ENCODE measurements at regions not wholly inside any gene's neighbourhood (a gene's known extent, or its start where the extent isn't known, plus 50 kb on each side); places are given as distances from the start of the nearest gene placed in this dataset.

- Histone ChIP-seq H3K4me1 (ENCODE audit: control insufficient read depth, insufficient read depth, low read length) (peaks cover 6% of the 10 kb centered on the region; the same call in 1 of the 2 replicates), H2AFZ (ENCODE audit: control insufficient read depth, low read depth, low read length) (no peak overlapping the region), H3K27ac (ENCODE audit: control insufficient read depth, insufficient read depth) (no peak overlapping the region), H3K36me3 (ENCODE audit: control insufficient read depth in 2 of 2, insufficient read depth in 2 of 2, low read length in 1 of 2) (no peaks in the 10 kb centered on the region), H3K27me3 (replicated peaks in 1 of 2; ENCODE audit: control insufficient read depth in 2 of 2, insufficient read depth in 2 of 2, low read length in 1 of 2) (no peaks in the 10 kb centered on the region; a peak in 1 of 4 replicates), H4K20me1 (ENCODE audit: control insufficient read depth, insufficient read depth) (no peaks in the 10 kb centered on the region; the same call in 1 of the 2 replicates), H3K9ac (ENCODE audit: control insufficient read depth, insufficient read depth, low read length) (no peak overlapping the region), H3K4me3 (no peak overlapping the region), H3K79me2 (ENCODE audit: control insufficient read depth, insufficient read depth, low read length) (no peaks in the 10 kb centered on the region), H3K4me2 (ENCODE audit: control insufficient read depth, insufficient read depth) (no peak overlapping the region), H3K9me3 (replicated peaks; ENCODE audit: control insufficient read depth, insufficient read depth, low read length) (no peaks in the 10 kb centered on the region; the same call in 2 of the 3 replicates)
- ATAC-seq, result no peak
- 41% methylated on average over 7 of the region's 7 CpGs for WGBS (ENCODE audit: insufficient coverage, insufficient replicate concordance, low lambda C conversion rate, missing lambda C conversion rate)
- RAD21 ChIA-PET (ENCODE audit: unreplicated experiment), result no interaction called here
- POLR2A ChIA-PET, result no interaction called here
- in situ Hi-C loops (cut with MboI) (no loop called here), intact Hi-C loops (cut with micrococcal nuclease; ENCODE audit: unreplicated experiment) (no loop called here)
- BruUV-seq (replicated peaks), result no TSS peak
- CTCF ChIA-PET, result no interaction called here
- no peak for FAIRE-seq
- no peak for DNase-seq (ENCODE audit: low read depth, low spot score)
- TF ChIP-seq SMC3 (IDR thresholded peaks at IDR 0.05; ENCODE audit: borderline replicate concordance, low read length), result no peak
- no peak for TF ChIP-seq RCOR1 (conservative IDR thresholded peaks at IDR 0.05; ENCODE audit: low read depth, low read length)
- no peak for TF ChIP-seq HSF1 (IDR thresholded peaks at IDR 0.05; ENCODE audit: low read depth, low read length)
- no peak for TF ChIP-seq GATAD2B (conservative IDR thresholded peaks at IDR 0.05; ENCODE audit: low read depth)
- no peak for TF ChIP-seq CBX3 (IDR thresholded peaks at IDR 0.05; ENCODE audit: borderline replicate concordance, low read depth)
- TF ChIP-seq FOS (IDR thresholded peaks at IDR 0.05; ENCODE audit: borderline replicate concordance, extremely low read depth, insufficient read length), result no peak
- no peak for TF ChIP-seq STAT3 (IDR thresholded peaks at IDR 0.05; ENCODE audit: low read depth, low read length)
- no peak for TF ChIP-seq CHD1 (IDR thresholded peaks at IDR 0.05; ENCODE audit: low read depth, low read length)
- TF ChIP-seq NKRF (conservative IDR thresholded peaks at IDR 0.05), result no peak
- no peak for TF ChIP-seq RBBP5 (conservative IDR thresholded peaks at IDR 0.05)
- no peak for TF ChIP-seq MAX (IDR thresholded peaks at IDR 0.05; ENCODE audit: low read depth, low read length)
- no peak for TF ChIP-seq HCFC1 (IDR thresholded peaks at IDR 0.05; ENCODE audit: low read length)
- SMC1A ChIA-PET (ENCODE audit: uncharacterized antibody, unreplicated experiment), result interaction anchor here (0.9 kb wide), 1 partner anchor 11 kb away, joined by 3 read pairs; no protein-coding TSS in a partner anchor
These were observed 217.7 kb downstream of the AACS start for GRCh38 chr12:125282921-125283320.
